ENCODE measurements at regions not wholly inside any gene's neighbourhood (a gene's known extent, or its start where the extent isn't known, plus 50 kb on each side); places are given as distances from the start of the nearest gene placed in this dataset.

DNA sequence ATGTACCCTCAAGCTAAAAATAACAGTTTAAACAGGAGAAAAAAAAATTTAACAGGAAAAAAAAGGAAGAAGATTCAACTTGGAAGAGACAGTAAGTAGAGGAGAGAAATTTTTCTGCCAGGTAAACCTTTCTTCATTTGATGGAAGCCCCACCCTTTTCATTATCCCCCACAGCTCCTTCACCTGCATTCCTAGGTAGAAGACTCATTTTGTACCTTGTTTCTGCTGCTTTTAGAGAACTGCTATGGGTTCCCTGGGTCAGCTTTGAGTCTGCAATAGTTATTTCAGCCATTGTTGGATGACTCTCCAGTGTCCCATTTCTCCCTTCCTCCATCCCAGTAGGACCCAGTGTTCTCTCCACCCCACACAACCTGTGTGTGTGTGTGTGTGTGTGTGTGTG, 74.1 kb upstream of the CPEB4 start:
- TF ChIP-seq PRDM10 (IDR thresholded peaks at IDR 0.05; ENCODE audit: partially characterized antibody) (no peak), ZNF347 (CRISPR knock-in tag; IDR thresholded peaks at IDR 0.05; ENCODE audit: low read depth) (no peak), MTA3 (IDR thresholded peaks at IDR 0.05; ENCODE audit: borderline replicate concordance) (no peak)

All from K562 (cell line).